ENCODE measurements at regions not wholly inside any gene's neighbourhood (a gene's known extent, or its start where the extent isn't known, plus 50 kb on each side); places are given as distances from the start of the nearest gene placed in this dataset.

GRCh38 chr6:3900744-3901336 lies 51.7 kb downstream of the FAM50B start:
- TF ChIP-seq, protein P1, sequence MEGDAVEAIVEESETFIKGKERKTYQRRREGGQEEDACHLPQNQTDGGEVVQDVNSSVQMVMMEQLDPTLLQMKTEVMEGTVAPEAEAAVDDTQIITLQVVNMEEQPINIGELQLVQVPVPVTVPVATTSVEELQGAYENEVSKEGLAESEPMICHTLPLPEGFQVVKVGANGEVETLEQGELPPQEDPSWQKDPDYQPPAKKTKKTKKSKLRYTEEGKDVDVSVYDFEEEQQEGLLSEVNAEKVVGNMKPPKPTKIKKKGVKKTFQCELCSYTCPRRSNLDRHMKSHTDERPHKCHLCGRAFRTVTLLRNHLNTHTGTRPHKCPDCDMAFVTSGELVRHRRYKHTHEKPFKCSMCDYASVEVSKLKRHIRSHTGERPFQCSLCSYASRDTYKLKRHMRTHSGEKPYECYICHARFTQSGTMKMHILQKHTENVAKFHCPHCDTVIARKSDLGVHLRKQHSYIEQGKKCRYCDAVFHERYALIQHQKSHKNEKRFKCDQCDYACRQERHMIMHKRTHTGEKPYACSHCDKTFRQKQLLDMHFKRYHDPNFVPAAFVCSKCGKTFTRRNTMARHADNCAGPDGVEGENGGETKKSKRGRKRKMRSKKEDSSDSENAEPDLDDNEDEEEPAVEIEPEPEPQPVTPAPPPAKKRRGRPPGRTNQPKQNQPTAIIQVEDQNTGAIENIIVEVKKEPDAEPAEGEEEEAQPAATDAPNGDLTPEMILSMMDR (IDR thresholded peaks at IDR 0.05; ENCODE audit: extremely low read depth, insufficient read depth, missing control alignments), result no peak
- in situ Hi-C loops (cut with MboI; ENCODE audit: low pct_unique_long_range_greater_than_20kb, low sequenced_read_pairs, unreplicated experiment), result no loop called here
- DNase-seq (ENCODE audit: low spot score), result no peak

DNA sequence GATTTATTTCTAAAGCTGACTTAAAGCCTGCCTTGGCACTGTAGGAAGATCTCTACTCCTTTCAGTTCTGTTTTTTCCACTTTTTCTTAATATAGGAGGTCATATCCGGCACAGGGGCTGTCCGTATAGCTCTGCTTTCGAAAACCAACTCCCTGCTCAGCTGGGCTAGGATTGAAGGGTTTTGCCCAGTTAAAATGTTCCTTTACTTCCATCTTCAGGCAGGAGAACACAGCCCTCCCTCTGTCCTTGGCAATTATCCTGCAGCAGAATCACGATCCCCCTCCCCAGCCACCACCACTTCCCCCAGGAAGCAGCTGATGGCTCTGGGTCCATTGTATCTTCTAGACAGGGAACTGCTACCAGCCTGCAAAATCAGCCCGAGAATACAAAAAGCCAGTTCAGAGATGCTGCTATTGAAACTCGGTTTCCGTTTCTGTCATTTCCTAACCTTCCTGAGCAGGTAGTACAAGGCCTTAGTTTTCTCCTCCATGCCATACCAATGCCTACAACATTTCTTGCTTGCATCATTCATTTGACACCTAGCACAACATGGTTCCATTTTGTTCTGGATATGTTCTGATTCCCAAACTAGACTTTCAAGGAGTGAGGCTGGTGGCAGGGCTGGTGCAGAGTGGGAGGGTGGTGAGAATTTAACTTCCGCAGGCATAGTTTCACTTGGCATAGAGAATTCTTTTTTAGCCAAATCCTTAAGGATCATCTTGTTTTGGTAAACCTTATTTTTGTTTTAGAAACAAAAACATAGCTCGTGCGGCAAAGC lies 53.9 kb downstream of the FAM50B start:
- TF ChIP-seq, protein P1 (IDR thresholded peaks at IDR 0.05; ENCODE audit: extremely low read depth, insufficient read depth, missing control alignments), result no peak
- in situ Hi-C loops (cut with MboI; ENCODE audit: low pct_unique_long_range_greater_than_20kb, low sequenced_read_pairs, unreplicated experiment), result no loop called here
- no peak for DNase-seq (ENCODE audit: low spot score)

DNA sequence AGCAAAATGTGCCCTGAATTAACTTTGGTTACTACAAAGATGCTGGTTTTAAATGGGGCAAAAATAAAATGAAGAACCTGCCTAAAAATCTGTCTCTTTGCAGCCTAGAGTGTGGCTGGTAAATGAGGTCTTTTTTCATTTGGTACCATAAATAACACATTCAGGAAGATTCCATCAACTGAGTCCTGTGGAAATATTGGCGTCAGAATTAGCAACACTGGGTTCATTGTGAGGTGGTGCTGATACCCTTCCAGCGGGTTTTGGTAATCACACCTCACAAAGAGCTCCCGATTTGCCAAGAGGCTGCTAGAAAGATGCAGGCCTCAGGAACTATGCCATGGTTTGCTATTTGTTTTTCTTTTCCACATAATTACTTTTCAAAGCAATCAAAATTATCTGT lies 55.3 kb downstream of the FAM50B start:
- in situ Hi-C loops (cut with MboI; ENCODE audit: low pct_unique_long_range_greater_than_20kb, low sequenced_read_pairs, unreplicated experiment), result no loop called here
- TF ChIP-seq, protein P1 (IDR thresholded peaks at IDR 0.05; ENCODE audit: extremely low read depth, insufficient read depth, missing control alignments), result no peak
- no peak for DNase-seq (ENCODE audit: low spot score)

GRCh38 chr6:3905945-3906845 lies 57.0 kb downstream of the FAM50B start:
- in situ Hi-C loops (cut with MboI; ENCODE audit: low pct_unique_long_range_greater_than_20kb, low sequenced_read_pairs, unreplicated experiment), result no loop called here
- DNase-seq (ENCODE audit: low spot score), result no peak
- TF ChIP-seq, protein P1 (IDR thresholded peaks at IDR 0.05; ENCODE audit: extremely low read depth, insufficient read depth, missing control alignments), result no peak

DNA sequence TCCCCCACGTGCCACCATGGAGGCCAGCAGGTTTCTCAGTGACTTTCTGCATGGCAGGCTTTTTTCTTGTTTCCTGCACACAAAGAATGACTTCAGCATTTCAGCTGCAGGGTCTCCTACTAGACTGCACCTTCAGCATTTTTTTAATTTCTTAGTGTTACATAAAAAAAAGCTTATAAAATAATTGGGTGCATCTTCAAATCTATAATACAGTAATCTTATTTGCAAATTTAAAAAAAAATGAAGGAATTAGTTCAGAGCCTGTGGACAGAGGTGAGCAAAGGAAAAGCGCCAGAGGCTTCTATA lies 57.6 kb downstream of the FAM50B start:
- DNase-seq (ENCODE audit: low spot score), result no peak
- in situ Hi-C loops (cut with MboI; ENCODE audit: low pct_unique_long_range_greater_than_20kb, low sequenced_read_pairs, unreplicated experiment), result no loop called here
- TF ChIP-seq, protein P1 (IDR thresholded peaks at IDR 0.05; ENCODE audit: extremely low read depth, insufficient read depth, missing control alignments), result no peak

DNA sequence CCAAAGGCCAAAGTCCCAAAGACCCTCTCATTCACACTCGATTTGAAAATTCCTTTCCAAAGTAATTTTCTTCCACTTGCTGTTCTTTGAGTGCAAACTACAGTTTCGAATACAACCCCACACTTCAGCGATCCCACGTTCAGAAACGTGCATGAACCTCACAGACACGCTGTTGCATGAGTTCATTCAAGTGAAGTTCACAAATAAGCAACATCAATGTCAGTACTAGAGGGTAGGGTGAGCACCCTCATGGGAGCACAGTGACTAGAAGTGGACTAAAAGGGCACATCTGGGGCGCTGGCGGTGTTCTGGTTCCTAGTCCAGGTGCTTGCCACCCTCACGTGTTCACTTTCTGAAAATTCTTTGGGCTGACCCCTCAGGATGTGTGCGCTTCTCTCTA lies 59.0 kb downstream of the FAM50B start:
- no peak for DNase-seq (ENCODE audit: low spot score)
- TF ChIP-seq, protein P1 (IDR thresholded peaks at IDR 0.05; ENCODE audit: extremely low read depth, insufficient read depth, missing control alignments), result no peak
- in situ Hi-C loops (cut with MboI; ENCODE audit: low pct_unique_long_range_greater_than_20kb, low sequenced_read_pairs, unreplicated experiment), result no loop called here
